GM18508 (cell line): ENCODE measurements at regions not wholly inside any gene's neighbourhood (a gene's known extent, or its start where the extent isn't known, plus 50 kb on each side); places are given as distances from the start of the nearest gene placed in this dataset.
"Not testable (repeated sequence)": the region's sequence is repeated elsewhere in the genome, so short reads cannot be mapped to it uniquely, and the experiment has no call there.

Experiments
- ATAC-seq: cut with Tn5 transposase; IDR thresholded peaks from one replicate; pipeline ENCODE4 v1.9.1; 2021; ENCODE audit warnings: moderate number of reproducible peaks; ENCODE audit not compliant: insufficient read depth, unreplicated experiment

DNA sequence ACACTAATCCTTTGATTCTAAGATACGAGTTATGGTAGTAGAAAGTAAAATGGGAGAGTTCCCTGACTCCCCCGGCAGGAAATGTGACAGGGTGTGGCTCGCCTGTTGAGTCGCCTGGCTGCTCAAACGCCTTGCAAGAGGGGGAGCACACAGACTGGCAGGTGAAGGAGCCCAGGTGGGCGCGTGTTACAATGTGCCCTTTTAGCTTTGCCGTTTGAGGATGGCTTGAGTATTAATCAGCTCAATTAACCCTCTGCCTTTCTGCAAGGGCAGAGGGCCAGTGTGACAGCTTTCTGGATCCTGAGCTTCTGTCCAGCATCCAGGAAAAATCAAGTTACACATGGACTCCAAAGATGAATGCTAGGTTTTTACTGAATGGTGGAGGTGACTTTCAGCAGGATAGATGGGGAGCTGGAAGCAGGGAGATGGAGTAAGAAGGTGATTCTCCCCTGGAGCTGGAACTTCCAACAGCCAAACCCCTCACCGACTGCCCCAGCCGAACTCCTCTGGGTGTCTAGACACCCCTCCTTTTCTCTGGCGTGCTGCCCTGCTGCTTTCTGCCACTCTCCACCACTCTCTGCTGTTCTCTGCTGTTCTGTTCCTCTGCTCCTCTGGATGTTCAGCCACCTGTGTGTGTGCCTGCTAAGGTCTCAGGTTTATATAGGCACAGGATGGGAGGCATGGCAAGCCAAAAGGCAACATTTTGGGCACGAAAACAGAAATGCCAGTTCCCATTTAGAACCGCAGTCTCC is 548.8 kb upstream of the KCND2 start:
- ATAC-seq, result no peak

GRCh38 chr7:119733127-119733879 is 539.7 kb upstream of the KCND2 start:
- no peak for ATAC-seq

DNA sequence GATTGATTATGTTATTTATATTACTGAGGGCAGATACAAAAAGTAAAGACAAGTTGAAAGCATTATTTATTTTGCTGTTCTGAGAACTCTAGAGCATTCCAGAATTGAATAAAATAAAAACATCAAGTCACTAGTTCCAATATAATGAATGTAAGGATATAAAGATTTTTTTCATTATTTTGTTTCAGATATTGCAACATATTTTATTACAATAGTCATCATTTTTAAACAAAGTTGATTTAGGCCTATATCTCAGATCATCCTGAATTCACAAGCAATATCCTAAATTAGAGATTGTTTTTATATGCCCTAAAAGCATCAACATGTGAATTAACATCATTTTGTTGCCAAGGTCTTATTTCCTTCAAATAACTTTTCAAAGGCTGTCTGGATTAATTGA is 535.6 kb upstream of the KCND2 start:
- ATAC-seq, result no peak

GRCh38 chr7:119745280-119745679 is 527.7 kb upstream of the KCND2 start:
- not testable (repeated sequence) for ATAC-seq

DNA sequence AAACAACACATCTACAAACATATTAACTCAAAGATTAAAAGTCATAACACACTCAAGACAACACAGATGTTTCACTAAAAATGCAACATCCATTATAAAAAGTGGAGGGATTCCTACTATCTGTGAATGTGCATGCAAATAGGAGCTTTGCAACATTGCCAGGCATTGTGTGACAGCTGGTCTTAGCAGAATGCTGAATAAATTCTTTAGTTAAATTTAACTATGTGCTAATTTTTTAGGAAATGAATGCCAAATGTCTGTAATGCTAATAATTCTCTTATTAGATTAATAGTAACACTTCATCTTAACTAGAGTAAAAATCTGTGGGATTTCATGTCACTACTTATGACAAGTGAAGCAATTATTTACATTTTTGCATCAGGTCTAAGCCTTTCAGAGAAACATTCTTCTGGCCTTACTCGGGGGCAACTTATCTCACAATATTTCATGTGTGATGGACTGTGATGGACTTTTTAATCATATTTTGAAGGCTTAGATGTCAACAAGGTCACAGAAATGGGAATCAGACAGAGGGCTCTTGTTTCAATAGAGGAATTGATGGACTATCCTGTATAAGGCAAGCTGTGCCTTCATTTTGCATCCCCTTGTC is 524.6 kb upstream of the KCND2 start:
- ATAC-seq, result no peak

GRCh38 chr7:119748991-119749390 is 524.0 kb upstream of the KCND2 start:
- no peak for ATAC-seq

GRCh38 chr7:119756687-119757086 is 516.3 kb upstream of the KCND2 start:
- no peak for ATAC-seq

- ATAC-seq, result no peak
Observed at GRCh38 chr7:119758254-119758653, 514.7 kb upstream of the KCND2 start.

GRCh38 chr7:119761776-119762175 is 511.2 kb upstream of the KCND2 start:
- ATAC-seq, result no peak

DNA sequence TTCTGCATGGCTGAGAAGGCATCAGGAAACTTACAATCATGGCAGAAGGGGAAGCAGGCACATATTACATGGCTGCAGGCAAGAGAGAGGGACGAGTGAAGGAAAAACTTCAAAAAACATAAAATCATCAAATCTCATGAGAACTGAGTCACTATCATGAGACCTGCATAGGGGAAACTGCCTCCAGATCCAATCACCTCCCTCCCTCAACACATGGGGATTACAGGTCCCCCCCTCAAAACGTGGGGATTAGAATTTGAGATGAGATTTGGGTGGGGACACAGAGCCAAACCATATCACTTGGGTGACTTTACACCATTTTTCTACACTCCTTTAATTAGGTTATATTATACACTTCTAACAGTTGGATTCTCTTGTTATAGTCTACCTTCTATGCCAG is 490.7 kb upstream of the KCND2 start:
- no peak for ATAC-seq

DNA sequence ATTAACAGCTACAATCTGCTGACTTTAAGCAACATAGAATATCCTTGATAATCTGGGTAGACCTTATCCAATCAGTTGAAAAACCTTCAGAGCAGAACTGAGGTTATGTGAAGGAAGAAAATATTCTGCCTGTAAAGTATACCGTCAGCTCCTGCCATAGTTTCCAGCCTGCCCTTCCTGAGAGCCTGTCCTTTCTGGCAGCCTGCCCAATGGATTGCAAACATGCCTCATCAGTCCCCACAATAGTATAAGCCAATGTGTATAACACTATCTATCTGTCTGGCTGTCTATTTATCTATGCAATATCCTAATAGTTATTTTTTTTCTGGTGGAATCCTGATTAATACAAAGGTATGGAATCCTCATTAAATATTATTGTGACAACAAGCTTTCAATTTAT is 489.2 kb upstream of the KCND2 start:
- no peak for ATAC-seq

- no peak for ATAC-seq
Observed at GRCh38 chr7:119802147-119802546, 470.8 kb upstream of the KCND2 start.

- no peak for ATAC-seq
Observed at GRCh38 chr7:119825091-119825655, 447.8 kb upstream of the KCND2 start.

GRCh38 chr7:119826547-119826946 is 446.4 kb upstream of the KCND2 start:
- no peak for ATAC-seq

DNA sequence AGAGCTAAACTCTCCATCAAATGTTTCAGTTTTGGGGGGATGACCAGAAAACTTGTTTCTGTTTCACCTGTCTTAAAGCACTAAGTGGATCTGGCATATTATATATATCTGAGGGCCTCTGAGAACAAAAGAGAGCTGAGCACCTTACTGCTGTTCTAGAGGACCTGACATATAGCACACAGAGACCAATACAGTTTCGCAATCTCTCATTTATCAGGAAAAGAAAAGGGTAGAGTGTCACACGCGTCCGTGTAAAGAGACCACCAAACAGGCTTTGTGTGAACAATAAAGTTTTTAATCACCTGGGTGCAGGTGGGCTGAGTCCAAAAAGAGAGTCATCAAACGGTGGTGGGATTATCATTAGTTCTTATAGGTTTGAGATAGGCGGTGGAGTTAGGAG is 434.5 kb upstream of the KCND2 start:
- ATAC-seq, result no peak

DNA sequence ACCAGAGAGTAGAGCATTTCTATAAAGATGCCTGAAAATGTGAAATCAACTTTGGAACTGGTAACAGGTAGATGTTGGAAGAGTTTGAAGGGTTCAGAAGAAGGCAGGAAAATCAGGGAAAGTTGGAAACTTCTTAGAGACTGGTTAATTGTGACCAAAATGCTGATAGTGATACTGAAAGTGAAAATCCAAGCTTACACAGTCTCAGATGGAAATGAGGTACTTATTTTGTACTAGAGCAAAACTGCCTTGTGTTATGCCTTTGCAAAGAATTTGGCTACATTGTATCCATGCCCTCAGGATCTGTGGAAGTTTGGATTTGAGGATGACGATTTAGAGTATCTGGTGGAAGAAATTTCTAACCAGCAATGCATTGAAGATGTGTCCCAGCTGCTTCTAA is 430.6 kb upstream of the KCND2 start:
- no peak for ATAC-seq

DNA sequence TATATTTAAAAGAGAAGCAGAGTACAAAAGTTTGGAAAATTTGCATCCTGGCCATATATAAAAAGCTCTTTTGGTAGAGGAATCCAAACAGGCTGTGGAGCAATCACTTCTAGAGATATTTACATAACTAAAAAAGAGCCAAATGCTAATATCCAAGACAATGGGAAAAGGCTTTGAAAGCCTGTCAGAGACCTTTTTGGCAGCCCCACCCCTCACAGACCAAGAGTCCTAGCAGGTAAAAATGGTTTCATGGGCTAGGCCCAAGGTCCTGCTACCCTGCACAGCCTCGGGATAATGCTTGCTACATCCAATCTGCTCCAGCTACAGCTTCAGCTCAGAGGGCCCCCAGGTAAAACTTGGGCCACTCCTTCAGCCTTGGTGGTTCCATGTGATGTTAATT is 430.2 kb upstream of the KCND2 start:
- no peak for ATAC-seq

DNA sequence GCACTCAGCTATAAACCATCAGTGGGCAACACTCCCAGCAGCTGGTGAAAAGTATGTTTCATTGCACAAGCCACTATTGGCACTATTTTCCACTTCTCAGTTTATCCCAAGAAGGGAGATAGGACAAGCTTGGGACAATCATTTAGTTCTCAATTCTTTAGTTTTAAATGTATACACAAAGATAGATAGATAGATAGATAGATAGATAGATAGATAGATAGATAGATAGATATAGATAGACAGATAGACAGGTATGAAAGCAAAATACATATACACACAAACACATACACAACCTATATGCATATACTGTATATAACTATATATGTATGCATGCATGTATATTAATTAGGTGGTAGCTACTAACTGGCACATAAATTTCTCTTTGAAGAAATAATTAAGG is 411.6 kb upstream of the KCND2 start:
- ATAC-seq, result no peak

GRCh38 chr7:119868387-119868786 is 404.6 kb upstream of the KCND2 start:
- no peak for ATAC-seq

DNA sequence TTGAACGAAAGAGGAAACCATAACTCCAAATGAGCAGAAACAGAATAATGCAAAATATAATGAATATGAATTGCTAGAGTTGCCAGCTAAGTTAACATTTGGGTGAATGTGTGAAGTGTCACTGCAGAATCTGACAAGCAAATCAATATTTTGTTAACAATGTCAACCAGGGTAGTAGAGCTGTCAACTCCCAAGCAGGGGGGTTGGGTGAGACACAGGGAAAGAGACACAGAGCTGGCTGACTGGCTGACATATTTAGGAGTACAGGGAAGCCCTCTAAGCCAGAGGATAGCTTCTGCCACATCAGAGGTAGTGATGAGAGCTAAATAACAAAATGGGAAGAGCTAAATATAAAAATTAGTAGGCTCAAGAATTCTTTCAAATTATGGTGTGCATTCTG is 393.1 kb upstream of the KCND2 start:
- ATAC-seq, result no peak

DNA sequence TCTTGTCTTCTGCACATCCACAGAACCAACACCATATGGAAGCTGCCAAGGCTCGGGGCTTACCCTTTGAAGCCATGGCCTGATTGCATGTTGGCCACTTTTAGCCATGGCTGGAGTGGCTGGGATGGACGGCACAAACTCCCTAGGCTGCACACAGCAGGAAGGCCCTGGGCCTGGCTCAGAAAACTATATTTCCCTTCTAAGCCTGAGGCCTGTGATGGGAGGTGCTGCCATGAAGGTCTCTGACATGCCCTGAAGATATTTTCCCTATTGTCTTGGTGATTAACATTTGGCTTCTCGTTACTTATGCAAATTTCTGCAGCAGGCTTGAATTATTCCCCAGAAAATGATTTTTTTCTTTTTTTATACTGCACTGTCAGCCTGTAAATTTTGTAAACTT is 387.0 kb upstream of the KCND2 start:
- no peak for ATAC-seq
